ENCODE measurements at regions not wholly inside any gene's neighbourhood (a gene's known extent, or its start where the extent isn't known, plus 50 kb on each side); places are given as distances from the start of the nearest gene placed in this dataset.

DNA sequence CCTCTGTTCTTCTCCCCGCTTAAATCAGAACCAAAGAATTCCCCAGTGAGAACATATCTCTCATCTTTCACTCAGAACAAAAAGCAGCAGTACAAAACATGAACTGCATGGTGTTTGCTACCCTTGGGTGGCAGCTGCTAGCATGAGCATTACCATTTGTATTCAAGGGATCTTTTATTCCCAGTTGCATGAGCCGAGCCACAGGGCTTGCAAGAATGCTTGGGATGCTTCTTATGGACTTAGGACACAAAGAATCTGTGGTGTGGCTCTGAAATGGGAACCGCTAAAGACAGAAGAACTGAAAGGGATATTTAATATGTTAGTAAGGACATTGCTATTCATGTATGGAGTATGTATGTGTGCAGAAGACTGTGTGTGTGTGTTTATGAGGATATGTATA, 190.6 kb downstream of the TMX1 start (continued):
- TF ChIP-seq, protein P1, sequence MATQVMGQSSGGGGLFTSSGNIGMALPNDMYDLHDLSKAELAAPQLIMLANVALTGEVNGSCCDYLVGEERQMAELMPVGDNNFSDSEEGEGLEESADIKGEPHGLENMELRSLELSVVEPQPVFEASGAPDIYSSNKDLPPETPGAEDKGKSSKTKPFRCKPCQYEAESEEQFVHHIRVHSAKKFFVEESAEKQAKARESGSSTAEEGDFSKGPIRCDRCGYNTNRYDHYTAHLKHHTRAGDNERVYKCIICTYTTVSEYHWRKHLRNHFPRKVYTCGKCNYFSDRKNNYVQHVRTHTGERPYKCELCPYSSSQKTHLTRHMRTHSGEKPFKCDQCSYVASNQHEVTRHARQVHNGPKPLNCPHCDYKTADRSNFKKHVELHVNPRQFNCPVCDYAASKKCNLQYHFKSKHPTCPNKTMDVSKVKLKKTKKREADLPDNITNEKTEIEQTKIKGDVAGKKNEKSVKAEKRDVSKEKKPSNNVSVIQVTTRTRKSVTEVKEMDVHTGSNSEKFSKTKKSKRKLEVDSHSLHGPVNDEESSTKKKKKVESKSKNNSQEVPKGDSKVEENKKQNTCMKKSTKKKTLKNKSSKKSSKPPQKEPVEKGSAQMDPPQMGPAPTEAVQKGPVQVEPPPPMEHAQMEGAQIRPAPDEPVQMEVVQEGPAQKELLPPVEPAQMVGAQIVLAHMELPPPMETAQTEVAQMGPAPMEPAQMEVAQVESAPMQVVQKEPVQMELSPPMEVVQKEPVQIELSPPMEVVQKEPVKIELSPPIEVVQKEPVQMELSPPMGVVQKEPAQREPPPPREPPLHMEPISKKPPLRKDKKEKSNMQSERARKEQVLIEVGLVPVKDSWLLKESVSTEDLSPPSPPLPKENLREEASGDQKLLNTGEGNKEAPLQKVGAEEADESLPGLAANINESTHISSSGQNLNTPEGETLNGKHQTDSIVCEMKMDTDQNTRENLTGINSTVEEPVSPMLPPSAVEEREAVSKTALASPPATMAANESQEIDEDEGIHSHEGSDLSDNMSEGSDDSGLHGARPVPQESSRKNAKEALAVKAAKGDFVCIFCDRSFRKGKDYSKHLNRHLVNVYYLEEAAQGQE (IDR thresholded peaks at IDR 0.05; ENCODE audit: low read depth, low read length): no peak
- no peak for TF ChIP-seq CTCF (IDR thresholded peaks at IDR 0.05)
- TF ChIP-seq FOXJ3 (CRISPR knock-in tag; IDR thresholded peaks at IDR 0.05): no peak
- no peak for TF ChIP-seq CHD2 (IDR thresholded peaks at IDR 0.05; ENCODE audit: low read length, partially characterized antibody)

DNA sequence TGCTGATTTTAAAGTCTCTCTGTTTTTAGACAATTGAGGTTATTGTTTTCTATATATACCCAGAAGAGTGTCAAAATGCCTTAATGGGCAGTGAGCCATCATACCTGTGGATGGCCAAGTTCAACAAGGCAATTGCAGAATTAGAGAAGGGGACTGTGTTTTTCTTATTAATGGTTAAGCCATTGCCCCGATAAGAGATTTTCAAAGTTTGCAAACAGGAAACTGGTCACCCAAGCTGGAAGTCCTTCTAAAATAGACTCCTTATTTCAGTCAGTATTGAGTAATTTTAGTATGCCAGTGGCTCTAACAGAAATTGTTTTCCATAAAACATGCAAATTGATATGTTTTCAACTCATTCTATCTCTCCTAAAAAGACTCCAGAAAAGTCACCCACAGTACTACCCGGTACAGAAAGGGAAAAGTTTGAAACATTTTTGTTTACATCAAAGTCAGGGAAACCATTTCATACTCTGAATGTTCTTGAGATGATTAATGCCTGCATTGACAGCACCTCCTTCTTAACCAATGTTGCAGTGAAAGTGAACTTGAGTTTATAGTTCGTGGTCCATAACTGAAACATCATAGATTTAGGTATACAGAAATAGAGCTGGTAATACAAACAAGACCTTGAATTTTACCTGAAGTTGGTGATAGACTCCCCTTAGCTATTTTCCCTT, 191.1 kb downstream of the TMX1 start:
- Histone ChIP-seq H3K36me3 (replicated peaks in 1 of 2; ENCODE audit: control insufficient read depth in 1 of 2, insufficient read depth in 2 of 2, low read length in 1 of 2) (no peaks in the 10 kb centered on the region), H2AFZ (ENCODE audit: low read depth) (no peak overlapping the region), H3K27ac (ENCODE audit: low read depth in 2 of 2, low read length in 1 of 2) (no peak overlapping the region), H3F3A (replicated peaks; ENCODE audit: insufficient read depth) (peaks cover 3% of the 10 kb centered on the region), H3K9ac (no peak overlapping the region), H4K20me1 (ENCODE audit: insufficient read depth) (no peaks in the 10 kb centered on the region), H3K4me3 (ENCODE audit: low read depth in 2 of 2, low read length in 1 of 2) (no peak overlapping the region), H3K4me1 (ENCODE audit: control insufficient read depth in 1 of 2, insufficient read depth in 2 of 2, low read depth in 1 of 2, low read length in 1 of 2) (peaks cover 4 to 16% of the 10 kb centered on the region in 2 experiments; a peak in 2 of 4 replicates), H3K9me3 (no peaks in the 10 kb centered on the region), H3K4me2 (no peak overlapping the region), H3K79me2 (ENCODE audit: insufficient read depth) (no peaks in the 10 kb centered on the region), H3K27me3 (ENCODE audit: insufficient read depth) (no peaks in the 10 kb centered on the region), H3K9me2 (no peaks in the 10 kb centered on the region)
- ChIA-PET CTCF (interaction anchor here (1.1 kb wide), 1 partner anchor 221 kb away, joined by 3 read pairs; no protein-coding TSS in a partner anchor), POLR2A (no interaction called here)
- WGBS (ENCODE audit: low lambda C conversion rate): 75% methylated on average over 3 of the region's 3 CpGs
- no peak for DNase-seq
- TF ChIP-seq, protein P2, sequence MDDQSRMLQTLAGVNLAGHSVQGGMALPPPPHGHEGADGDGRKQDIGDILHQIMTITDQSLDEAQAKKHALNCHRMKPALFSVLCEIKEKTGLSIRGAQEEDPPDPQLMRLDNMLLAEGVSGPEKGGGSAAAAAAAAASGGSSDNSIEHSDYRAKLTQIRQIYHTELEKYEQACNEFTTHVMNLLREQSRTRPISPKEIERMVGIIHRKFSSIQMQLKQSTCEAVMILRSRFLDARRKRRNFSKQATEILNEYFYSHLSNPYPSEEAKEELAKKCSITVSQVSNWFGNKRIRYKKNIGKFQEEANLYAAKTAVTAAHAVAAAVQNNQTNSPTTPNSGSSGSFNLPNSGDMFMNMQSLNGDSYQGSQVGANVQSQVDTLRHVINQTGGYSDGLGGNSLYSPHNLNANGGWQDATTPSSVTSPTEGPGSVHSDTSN (IDR thresholded peaks at IDR 0.05): peak; percentile 24; the same call in 1 of the 2 replicates
- TF ChIP-seq EP300 (IDR thresholded peaks at IDR 0.05; ENCODE audit: borderline replicate concordance in 1 of 2, low read depth in 1 of 2, low read length in 1 of 2) (no peak), RFX5 (IDR thresholded peaks at IDR 0.05; ENCODE audit: low read length) (no peak)

All from SK-N-SH (cell line).